ENCODE measurements at regions not wholly inside any gene's neighbourhood (a gene's known extent, or its start where the extent isn't known, plus 50 kb on each side); places are given as distances from the start of the nearest gene placed in this dataset.
"Not testable (repeated sequence)": the region's sequence is repeated elsewhere in the genome, so short reads cannot be mapped to it uniquely, and the experiment has no call there.

GRCh38 chr7:34227525-34227924, 322.2 kb downstream of the BMPER start:
- Mint-ChIP-seq H3K4me1 (ENCODE audit: unreplicated experiment) (no peaks in the 10 kb centered on the region), H3K4me3 (ENCODE audit: unreplicated experiment) (no peak overlapping the region), H3K27ac (ENCODE audit: unreplicated experiment) (no peak overlapping the region), H3K36me3 (ENCODE audit: unreplicated experiment) (no peaks in the 10 kb centered on the region), H3K9me3 (ENCODE audit: unreplicated experiment) (peaks cover 3% of the 10 kb centered on the region), H3K27me3 (ENCODE audit: unreplicated experiment) (peaks cover 38% of the 10 kb centered on the region)
- no peak for DNase-seq (ENCODE audit: extremely low spot score, unreplicated experiment)
- TF ChIP-seq CTCF (IDR thresholded peaks at IDR 0.05), result no peak

GRCh38 chr7:34235101-34235500, 329.8 kb downstream of the BMPER start:
- DNase-seq (ENCODE audit: extremely low spot score, unreplicated experiment); H3K4me1 Mint-ChIP-seq (ENCODE audit: unreplicated experiment); H3K4me3 Mint-ChIP-seq (ENCODE audit: unreplicated experiment); H3K36me3 Mint-ChIP-seq (ENCODE audit: unreplicated experiment); H3K27ac Mint-ChIP-seq (ENCODE audit: unreplicated experiment); H3K9me3 Mint-ChIP-seq (ENCODE audit: unreplicated experiment): not testable (repeated sequence)
- peaks cover 27% of the 10 kb centered on the region for H3K27me3 Mint-ChIP-seq (ENCODE audit: unreplicated experiment)

GRCh38 chr7:34236057-34236456, 330.7 kb downstream of the BMPER start:
- Mint-ChIP-seq H3K36me3 (ENCODE audit: unreplicated experiment) (no peaks in the 10 kb centered on the region), H3K9me3 (ENCODE audit: unreplicated experiment) (peaks cover 5% of the 10 kb centered on the region), H3K4me1 (ENCODE audit: unreplicated experiment) (no peaks in the 10 kb centered on the region), H3K27ac (ENCODE audit: unreplicated experiment) (no peak overlapping the region), H3K27me3 (ENCODE audit: unreplicated experiment) (peaks cover 27% of the 10 kb centered on the region), H3K4me3 (ENCODE audit: unreplicated experiment) (no peak overlapping the region)
- DNase-seq (ENCODE audit: extremely low spot score, unreplicated experiment), result no peak
- no peak for TF ChIP-seq CTCF (IDR thresholded peaks at IDR 0.05)

- no peak for DNase-seq (ENCODE audit: extremely low spot score, unreplicated experiment)
- peaks cover 5% of the 10 kb centered on the region for H3K9me3 Mint-ChIP-seq (ENCODE audit: unreplicated experiment)
- no peaks in the 10 kb centered on the region for H3K36me3 Mint-ChIP-seq (ENCODE audit: unreplicated experiment)
- H3K27ac Mint-ChIP-seq (ENCODE audit: unreplicated experiment), result no peak overlapping the region
- H3K4me1 Mint-ChIP-seq (ENCODE audit: unreplicated experiment), result no peaks in the 10 kb centered on the region
- no peak overlapping the region for H3K4me3 Mint-ChIP-seq (ENCODE audit: unreplicated experiment)
- no peak for TF ChIP-seq CTCF (IDR thresholded peaks at IDR 0.05)
- peaks cover 27% of the 10 kb centered on the region for H3K27me3 Mint-ChIP-seq (ENCODE audit: unreplicated experiment)
Observed at GRCh38 chr7:34236839-34237492, 331.6 kb downstream of the BMPER start.

GRCh38 chr7:34237493-34237849, 332.1 kb downstream of the BMPER start:
- no peak for DNase-seq (ENCODE audit: extremely low spot score, unreplicated experiment)
- H3K36me3 Mint-ChIP-seq (ENCODE audit: unreplicated experiment), result no peaks in the 10 kb centered on the region
- H3K4me3 Mint-ChIP-seq (ENCODE audit: unreplicated experiment), result no peak overlapping the region
- no peaks in the 10 kb centered on the region for H3K4me1 Mint-ChIP-seq (ENCODE audit: unreplicated experiment)
- no peak overlapping the region for H3K27ac Mint-ChIP-seq (ENCODE audit: unreplicated experiment)
- peaks cover 2% of the 10 kb centered on the region for H3K9me3 Mint-ChIP-seq (ENCODE audit: unreplicated experiment)
- peaks cover 26% of the 10 kb centered on the region for H3K27me3 Mint-ChIP-seq (ENCODE audit: unreplicated experiment)
- no peak for TF ChIP-seq CTCF (IDR thresholded peaks at IDR 0.05)

- Mint-ChIP-seq H3K4me1 (ENCODE audit: unreplicated experiment) (no peaks in the 10 kb centered on the region), H3K36me3 (ENCODE audit: unreplicated experiment) (no peaks in the 10 kb centered on the region), H3K27me3 (ENCODE audit: unreplicated experiment) (peaks cover 11% of the 10 kb centered on the region), H3K4me3 (ENCODE audit: unreplicated experiment) (no peak overlapping the region), H3K27ac (ENCODE audit: unreplicated experiment) (no peak overlapping the region), H3K9me3 (ENCODE audit: unreplicated experiment) (no peaks in the 10 kb centered on the region)
- no peak for TF ChIP-seq CTCF (IDR thresholded peaks at IDR 0.05)
- DNase-seq (ENCODE audit: extremely low spot score, unreplicated experiment), result no peak
Observed at GRCh38 chr7:34240417-34240816, 335.1 kb downstream of the BMPER start.
